Activated T-helper 1 cell treated with anti-CD3 and anti-CD28 coated beads, Interleukin-12 subunit alpha, Interleukin-12 subunit beta, Interleukin-2, Interleukin-4 antibody, amounts not matched to agents 30 ng/mL and 10 ng/mL and 1 ng/mL, durations not matched to agents 14 hours and 24 hours and 36 hours (primary cell): ENCODE measurements at regions not wholly inside any gene's neighbourhood (a gene's known extent, or its start where the extent isn't known, plus 50 kb on each side); places are given as distances from the start of the nearest gene placed in this dataset.

Experiments
- DNase-seq: peaks from one replicate; pipeline ENCODE4 v3.0.0; 2021; ENCODE audit warnings: low spot score
- H3K27ac Mint-ChIP-seq: one replicate; pipeline ENCODE4 v1.8.0; 2021; ENCODE audit warnings: mild to moderate bottlenecking, mixed read lengths
- H3K27me3 Mint-ChIP-seq: one replicate; pipeline ENCODE4 v1.8.0; 2022; ENCODE audit warnings: mild to moderate bottlenecking, moderate library complexity, mixed read lengths; ENCODE audit not compliant: insufficient read depth
- H3K36me3 Mint-ChIP-seq: one replicate; pipeline ENCODE4 v1.8.0; 2021; ENCODE audit warnings: low read depth, mixed read lengths
- H3K4me1 Mint-ChIP-seq: one replicate; pipeline ENCODE4 v1.8.0; 2021; ENCODE audit warnings: low read depth, mixed read lengths
- H3K4me3 Mint-ChIP-seq: one replicate; pipeline ENCODE4 v1.8.0; 2021; ENCODE audit warnings: mild to moderate bottlenecking, moderate library complexity, mixed read lengths
- H3K9me3 Mint-ChIP-seq: one replicate; pipeline ENCODE4 v1.8.0; 2021; ENCODE audit warnings: mixed read lengths
- intact Hi-C: fragments of 100-400 bp; cut with micrococcal nuclease; formaldehyde crosslinking; loops from one replicate; pipeline ENCODE4 v1.15.1; 2024

DNA sequence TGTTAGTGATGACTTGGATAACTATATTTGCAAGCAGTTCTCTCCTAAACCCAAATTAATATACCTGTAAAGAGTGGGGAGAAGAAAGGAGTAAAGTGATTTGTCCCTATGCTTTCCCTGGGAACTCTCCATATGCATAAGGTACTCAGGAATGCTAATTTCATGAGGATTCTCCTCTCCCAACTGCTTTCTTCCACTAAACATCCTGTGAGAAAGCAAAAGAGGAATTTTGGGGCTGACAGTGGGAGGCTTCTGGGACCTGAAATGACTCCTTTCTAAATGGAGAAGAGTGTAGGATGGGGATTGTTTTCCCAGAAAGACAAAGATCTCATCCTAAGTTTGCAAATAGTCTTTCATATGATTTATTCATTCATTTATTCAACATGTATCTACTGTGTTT lies 250.5 kb downstream of the TDRD3 start:
- H3K27me3 Mint-ChIP-seq: no peaks in the 10 kb centered on the region
- intact Hi-C loops: no loop called here
- H3K36me3 Mint-ChIP-seq: no peaks in the 10 kb centered on the region
- DNase-seq: no peak
- no peaks in the 10 kb centered on the region for H3K9me3 Mint-ChIP-seq
- H3K4me3 Mint-ChIP-seq: no peak overlapping the region
- H3K27ac Mint-ChIP-seq: no peak overlapping the region
- H3K4me1 Mint-ChIP-seq: no peaks in the 10 kb centered on the region

- DNase-seq: no peak
- no peak overlapping the region for H3K27ac Mint-ChIP-seq
- H3K4me3 Mint-ChIP-seq: no peak overlapping the region
- H3K36me3 Mint-ChIP-seq: no peaks in the 10 kb centered on the region
- no peaks in the 10 kb centered on the region for H3K27me3 Mint-ChIP-seq
- H3K9me3 Mint-ChIP-seq: no peaks in the 10 kb centered on the region
- no peaks in the 10 kb centered on the region for H3K4me1 Mint-ChIP-seq
- intact Hi-C loops: no loop called here
Measured at GRCh38 chr13:60646620-60647019, 249.6 kb downstream of the TDRD3 start.

DNA sequence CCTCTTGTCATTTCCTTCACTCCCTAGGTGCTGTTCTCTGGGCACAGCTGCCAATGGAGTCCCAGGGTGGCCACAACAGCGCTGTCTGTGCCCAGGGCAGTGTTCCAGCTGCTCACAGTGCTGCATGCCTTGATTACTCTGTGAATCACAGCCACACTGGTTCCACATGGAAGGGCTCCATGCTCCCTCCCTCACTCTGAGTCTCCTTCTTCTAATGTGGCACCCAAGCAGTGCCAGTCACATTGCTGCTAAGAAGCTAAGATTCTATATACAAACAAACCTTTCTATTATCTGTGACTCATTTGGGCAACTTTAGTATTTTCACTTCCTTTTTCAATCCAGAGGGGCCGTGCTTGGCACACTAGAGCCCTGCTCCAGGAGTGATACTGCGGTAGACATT lies 248.7 kb downstream of the TDRD3 start:
- intact Hi-C loops: no loop called here
- Mint-ChIP-seq H3K4me1 (no peaks in the 10 kb centered on the region), H3K27me3 (no peaks in the 10 kb centered on the region), H3K9me3 (no peaks in the 10 kb centered on the region), H3K27ac (no peak overlapping the region), H3K36me3 (no peaks in the 10 kb centered on the region), H3K4me3 (no peak overlapping the region)
- no peak for DNase-seq

- Mint-ChIP-seq H3K9me3 (no peaks in the 10 kb centered on the region), H3K27ac (no peak overlapping the region), H3K27me3 (no peaks in the 10 kb centered on the region), H3K4me3 (no peak overlapping the region), H3K36me3 (no peaks in the 10 kb centered on the region), H3K4me1 (no peaks in the 10 kb centered on the region)
- intact Hi-C loops: no loop called here
- no peak for DNase-seq
Measured at GRCh38 chr13:60642552-60642951, 245.5 kb downstream of the TDRD3 start.

- DNase-seq: no peak
- no peaks in the 10 kb centered on the region for H3K4me1 Mint-ChIP-seq
- intact Hi-C loops: loop anchor here (5.0 kb wide), 1 partner anchor 783 kb away; no protein-coding TSS in a partner anchor
Measured at GRCh38 chr13:60629158-60629557, 232.1 kb downstream of the TDRD3 start.

GRCh38 chr13:60627071-60627686 lies 230.2 kb downstream of the TDRD3 start:
- no peak for DNase-seq
- Mint-ChIP-seq H3K4me1 (no peaks in the 10 kb centered on the region), H3K4me3 (no peak overlapping the region), H3K27ac (no peak overlapping the region), H3K36me3 (no peaks in the 10 kb centered on the region), H3K27me3 (no peaks in the 10 kb centered on the region), H3K9me3 (no peaks in the 10 kb centered on the region)
- intact Hi-C loops: loop anchor here (5.0 kb wide), 1 partner anchor 785 kb away; no protein-coding TSS in a partner anchor

More at GRCh38 chr13:60629158-60629557, 232.1 kb downstream of the TDRD3 start:
- H3K4me3 Mint-ChIP-seq: no peak overlapping the region
- H3K9me3 Mint-ChIP-seq: no peaks in the 10 kb centered on the region
- no peak overlapping the region for H3K27ac Mint-ChIP-seq
- no peaks in the 10 kb centered on the region for H3K27me3 Mint-ChIP-seq
- no peaks in the 10 kb centered on the region for H3K36me3 Mint-ChIP-seq
